Kidney epithelial cell (primary cell): ENCODE measurements at regions not wholly inside any gene's neighbourhood (a gene's known extent, or its start where the extent isn't known, plus 50 kb on each side); places are given as distances from the start of the nearest gene placed in this dataset.
"Not testable (repeated sequence)": the region's sequence is repeated elsewhere in the genome, so short reads cannot be mapped to it uniquely, and the experiment has no call there.

Source experiments
- DNase-seq: peaks from one replicate; pipeline ENCODE4 v3.0.0-alpha.2; 2010; ENCODE audit warnings: low read depth
- H3K27me3 ChIP-seq: 2 replicates; pipeline ENCODE4 v1.6.0; 2011; ENCODE audit warnings: low read length; ENCODE audit not compliant: control insufficient read depth, insufficient read depth
- H3K36me3 ChIP-seq: 2 replicates; pipeline ENCODE4 v1.5.1; 2011; ENCODE audit warnings: low read length; ENCODE audit not compliant: control insufficient read depth, insufficient read depth
- H3K4me3 ChIP-seq: 2 replicates; pipeline ENCODE4 v1.5.1; 2011; ENCODE audit warnings: low read depth, mild to moderate bottlenecking, control low read depth, low read length
- TF ChIP-seq, protein P1 (sequence below): IDR thresholded peaks from 2 replicates; pipeline ENCODE4 v1.5.1; 2011; ENCODE audit warnings: mild to moderate bottlenecking, moderate library complexity, low read length, control low read depth, inconsistent platforms; ENCODE audit not compliant: insufficient read depth, poor library complexity, severe bottlenecking

DNA sequence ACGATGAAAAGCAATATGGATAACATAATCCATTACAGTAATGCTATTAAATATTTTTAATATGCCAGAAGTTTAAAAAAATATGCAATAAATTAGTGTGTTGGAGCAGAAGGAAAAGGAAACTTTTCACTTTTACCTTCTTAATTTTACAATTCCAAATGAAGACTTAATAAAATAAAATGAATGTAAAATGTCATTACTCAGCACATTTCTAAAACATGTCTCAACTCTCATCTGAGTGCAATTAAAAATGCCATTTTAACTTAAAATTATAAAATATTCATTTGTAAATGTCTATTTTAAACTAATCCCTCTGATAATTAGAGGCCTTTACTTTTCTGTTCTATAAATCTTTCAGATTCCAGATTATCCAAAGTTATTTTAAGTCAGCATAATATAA, 733.4 kb downstream of the DNAH5 start:
- Histone ChIP-seq H3K4me3 (no peak overlapping the region), H3K27me3 (no peaks in the 10 kb centered on the region), H3K36me3 (no peaks in the 10 kb centered on the region)
- TF ChIP-seq, protein P1, sequence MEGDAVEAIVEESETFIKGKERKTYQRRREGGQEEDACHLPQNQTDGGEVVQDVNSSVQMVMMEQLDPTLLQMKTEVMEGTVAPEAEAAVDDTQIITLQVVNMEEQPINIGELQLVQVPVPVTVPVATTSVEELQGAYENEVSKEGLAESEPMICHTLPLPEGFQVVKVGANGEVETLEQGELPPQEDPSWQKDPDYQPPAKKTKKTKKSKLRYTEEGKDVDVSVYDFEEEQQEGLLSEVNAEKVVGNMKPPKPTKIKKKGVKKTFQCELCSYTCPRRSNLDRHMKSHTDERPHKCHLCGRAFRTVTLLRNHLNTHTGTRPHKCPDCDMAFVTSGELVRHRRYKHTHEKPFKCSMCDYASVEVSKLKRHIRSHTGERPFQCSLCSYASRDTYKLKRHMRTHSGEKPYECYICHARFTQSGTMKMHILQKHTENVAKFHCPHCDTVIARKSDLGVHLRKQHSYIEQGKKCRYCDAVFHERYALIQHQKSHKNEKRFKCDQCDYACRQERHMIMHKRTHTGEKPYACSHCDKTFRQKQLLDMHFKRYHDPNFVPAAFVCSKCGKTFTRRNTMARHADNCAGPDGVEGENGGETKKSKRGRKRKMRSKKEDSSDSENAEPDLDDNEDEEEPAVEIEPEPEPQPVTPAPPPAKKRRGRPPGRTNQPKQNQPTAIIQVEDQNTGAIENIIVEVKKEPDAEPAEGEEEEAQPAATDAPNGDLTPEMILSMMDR: no peak
- DNase-seq: no peak

DNA sequence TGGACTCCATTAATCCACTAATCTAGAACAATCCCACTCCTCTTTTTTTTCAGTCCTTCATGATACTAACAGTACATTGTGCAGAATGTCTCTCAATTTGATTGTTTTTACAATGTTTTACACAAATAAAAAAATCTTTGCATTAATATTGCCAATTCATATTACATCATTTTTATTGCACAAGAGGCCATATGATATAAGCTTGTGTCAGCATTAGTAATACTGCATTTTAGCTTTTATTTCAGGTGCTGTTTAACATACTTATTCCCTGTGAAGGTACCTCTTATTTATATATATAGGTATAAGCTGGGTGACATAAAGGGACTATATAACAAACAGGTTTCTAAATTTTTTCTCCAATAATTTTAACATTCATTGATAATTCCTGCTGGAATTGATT, 737.4 kb downstream of the DNAH5 start:
- Histone ChIP-seq H3K27me3 (no peaks in the 10 kb centered on the region), H3K36me3 (no peaks in the 10 kb centered on the region), H3K4me3 (no peak overlapping the region)
- no peak for DNase-seq
- TF ChIP-seq, protein P1: no peak

DNA sequence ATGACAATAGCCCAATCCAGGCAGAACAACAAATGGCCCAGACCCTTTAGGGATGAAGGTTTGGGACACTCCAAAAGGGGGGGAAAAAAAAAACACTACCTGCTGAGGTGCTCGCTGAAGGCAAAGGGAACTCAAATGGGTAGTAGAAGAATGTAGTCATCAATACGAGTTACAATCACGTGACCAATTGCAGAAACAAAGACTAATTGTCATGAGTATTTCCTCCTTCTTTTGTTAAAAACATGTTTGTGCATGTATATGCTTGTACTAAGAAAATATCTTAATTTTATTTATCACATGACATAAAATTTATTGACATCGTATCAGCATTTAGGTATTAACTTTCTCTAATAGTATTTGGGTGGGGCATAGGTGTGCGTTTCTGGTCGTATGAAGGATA, 743.5 kb downstream of the DNAH5 start:
- H3K36me3 ChIP-seq: no peaks in the 10 kb centered on the region
- TF ChIP-seq, protein P1: no peak
- no peak for DNase-seq
- H3K27me3 ChIP-seq: no peaks in the 10 kb centered on the region
- no peak overlapping the region for H3K4me3 ChIP-seq

DNA sequence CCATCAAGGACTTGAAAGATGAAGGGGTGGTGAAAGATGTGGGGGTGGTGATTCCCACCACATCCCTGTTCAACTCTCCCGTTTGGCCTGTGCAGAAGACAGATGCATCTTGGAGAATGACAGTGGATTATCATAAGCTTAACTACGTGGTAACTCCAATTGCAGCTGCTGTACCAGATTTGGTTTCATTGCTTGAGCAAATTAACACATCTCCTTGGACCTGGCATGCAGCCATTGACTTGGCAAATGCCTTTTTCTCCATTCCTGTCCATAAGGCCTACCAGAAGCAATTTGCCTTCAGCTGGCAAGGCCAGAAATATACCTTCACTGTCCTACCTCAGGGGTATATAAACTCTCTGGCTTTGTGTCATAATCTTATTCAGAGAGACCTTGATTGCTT, 746.3 kb downstream of the DNAH5 start:
- H3K27me3 ChIP-seq, H3K36me3 ChIP-seq, H3K4me3 ChIP-seq, DNase-seq: not testable (repeated sequence)

DNA sequence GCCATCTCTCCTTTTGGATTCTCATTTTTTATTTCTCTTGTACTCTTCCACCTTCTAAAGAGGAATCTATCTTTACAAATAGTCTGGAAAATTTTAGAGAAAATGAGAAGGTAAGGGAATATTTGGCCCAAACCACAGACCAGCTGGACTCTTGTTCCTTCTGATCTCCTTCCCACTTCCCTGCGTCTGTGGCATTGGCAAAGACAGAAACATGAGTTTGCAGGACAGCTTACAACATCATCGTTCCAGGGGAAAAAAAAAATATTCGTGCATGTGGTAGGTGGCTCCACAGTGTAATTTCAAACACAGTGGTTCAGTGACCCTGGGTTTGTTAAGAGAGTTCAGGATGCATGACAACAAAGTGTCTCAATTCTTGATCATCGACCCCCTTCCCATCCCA, 755.0 kb downstream of the DNAH5 start:
- TF ChIP-seq, protein P1: no peak
- no peak overlapping the region for H3K4me3 ChIP-seq
- H3K36me3 ChIP-seq: no peaks in the 10 kb centered on the region
- no peak for DNase-seq
- H3K27me3 ChIP-seq: no peaks in the 10 kb centered on the region

DNA sequence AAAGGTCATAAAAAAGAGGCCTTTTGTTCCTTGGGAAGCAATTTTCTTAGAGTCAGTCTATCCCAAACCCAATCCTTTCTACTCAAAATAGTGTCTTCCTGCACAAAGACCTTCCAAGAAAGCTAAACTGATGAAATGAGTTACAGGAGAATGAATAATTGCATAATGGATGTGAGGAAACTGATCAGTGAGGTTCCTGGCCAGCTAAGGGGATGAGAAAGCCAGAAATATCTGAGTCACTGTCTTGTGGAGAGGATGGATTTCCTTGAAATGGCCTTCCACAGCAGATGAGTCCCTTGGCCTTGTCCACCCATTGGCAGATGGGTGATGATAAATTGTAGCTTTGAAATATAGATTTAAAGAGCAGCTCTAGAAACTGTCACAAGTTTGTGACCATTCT, 756.1 kb downstream of the DNAH5 start:
- TF ChIP-seq, protein P1: no peak
- Histone ChIP-seq H3K36me3 (no peaks in the 10 kb centered on the region), H3K4me3 (no peak overlapping the region), H3K27me3 (no peaks in the 10 kb centered on the region)
- no peak for DNase-seq

DNA sequence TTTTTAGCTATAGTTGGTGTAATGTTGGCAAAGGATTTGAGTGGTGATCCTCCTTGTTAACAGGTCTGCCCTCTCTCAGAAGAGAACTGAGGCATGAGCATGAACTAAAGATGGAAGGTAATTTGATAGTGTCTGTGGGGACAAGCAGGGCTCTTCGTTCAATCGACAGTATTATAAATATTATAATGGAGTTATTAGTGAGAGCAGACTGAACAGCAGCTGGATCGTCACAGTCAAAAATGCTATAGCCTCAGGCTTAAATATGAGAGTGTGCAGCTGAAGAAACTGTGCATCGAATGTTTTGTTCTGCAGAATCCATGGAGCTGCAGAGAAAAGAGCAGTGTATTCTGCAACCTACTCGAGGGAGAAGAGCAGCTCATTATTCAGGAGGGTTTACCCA, 757.3 kb downstream of the DNAH5 start:
- Histone ChIP-seq H3K36me3 (no peaks in the 10 kb centered on the region), H3K4me3 (no peak overlapping the region), H3K27me3 (no peaks in the 10 kb centered on the region)
- TF ChIP-seq, protein P1: no peak
- DNase-seq: no peak
